GM12872 (cell line): ENCODE measurements at regions not wholly inside any gene's neighbourhood (a gene's known extent, or its start where the extent isn't known, plus 50 kb on each side); places are given as distances from the start of the nearest gene placed in this dataset.

Experiments used
- CTCF ChIP-seq: IDR thresholded peaks from 3 replicates; pipeline ENCODE4 v1.5.1; 2011; ENCODE audit warnings: low read depth, mild to moderate bottlenecking, low read length, moderate library complexity; ENCODE audit not compliant: insufficient read depth

- no peak for TF ChIP-seq CTCF
These were observed 152.1 kb downstream of the POSTN start for GRCh38 chr13:37446503-37446902.

DNA sequence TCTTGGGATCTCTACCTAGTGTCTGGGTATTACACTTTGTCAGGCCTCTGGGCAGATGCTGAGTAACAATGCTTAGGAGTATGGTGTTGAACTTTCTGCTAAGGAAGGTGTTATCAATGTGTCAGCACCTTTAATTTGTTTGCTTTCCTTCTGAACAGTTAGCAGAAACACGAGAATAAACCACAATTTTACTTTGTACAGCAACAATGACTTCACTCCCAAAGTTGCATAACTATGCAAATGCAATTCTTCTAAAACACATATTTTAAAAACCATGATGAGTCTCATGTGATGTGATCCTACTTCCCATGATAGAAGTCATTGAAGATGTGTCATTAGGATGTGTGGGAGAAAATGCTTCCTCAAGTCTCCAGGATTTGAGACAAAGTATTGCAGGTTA is 155.0 kb downstream of the POSTN start:
- TF ChIP-seq CTCF: no peak

DNA sequence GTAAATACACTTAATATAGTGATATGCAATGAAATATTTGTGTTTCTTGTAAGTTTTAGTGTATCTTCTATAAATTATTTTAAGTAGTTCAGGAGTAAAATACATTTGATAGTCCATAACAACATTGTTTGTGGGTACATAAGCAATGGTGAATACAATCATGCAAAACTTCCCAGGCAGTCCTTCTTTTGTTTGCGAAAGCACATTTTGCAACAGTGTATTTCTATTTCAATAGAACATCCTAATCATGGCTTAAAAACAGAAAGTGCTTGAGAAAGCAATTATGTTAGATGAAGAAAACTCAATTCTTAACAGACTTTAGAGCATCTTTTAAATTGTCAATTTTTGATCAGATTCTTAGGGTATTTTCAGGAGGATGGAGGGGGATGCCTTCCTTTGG is 155.6 kb downstream of the POSTN start:
- no peak for TF ChIP-seq CTCF

DNA sequence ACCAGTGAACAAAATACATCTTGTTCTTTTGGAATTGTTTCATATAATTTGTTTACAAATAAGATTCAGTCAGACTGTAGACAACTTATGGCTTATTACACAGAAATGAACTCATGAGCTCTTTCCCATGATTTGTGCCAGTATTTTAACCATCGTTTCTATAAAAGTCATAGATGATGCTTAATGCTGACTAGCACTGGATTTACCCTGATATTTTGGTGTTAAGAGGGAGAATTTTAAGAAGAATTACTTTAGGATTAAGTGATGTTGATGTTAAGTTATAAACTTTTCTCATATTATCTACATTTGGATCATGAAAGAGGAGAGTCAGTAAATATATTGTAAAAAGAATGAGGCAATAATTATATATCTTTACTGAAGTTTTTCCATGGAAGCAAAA is 162.7 kb downstream of the POSTN start:
- no peak for TF ChIP-seq CTCF

- TF ChIP-seq CTCF: no peak
These were observed 165.5 kb downstream of the POSTN start for GRCh38 chr13:37433086-37433485.

- no peak for TF ChIP-seq CTCF
These were observed 168.6 kb downstream of the POSTN start for GRCh38 chr13:37429976-37430375.

GRCh38 chr13:37427843-37428494 is 170.6 kb downstream of the POSTN start:
- no peak; the same call in 2 of the 3 replicates for TF ChIP-seq CTCF

DNA sequence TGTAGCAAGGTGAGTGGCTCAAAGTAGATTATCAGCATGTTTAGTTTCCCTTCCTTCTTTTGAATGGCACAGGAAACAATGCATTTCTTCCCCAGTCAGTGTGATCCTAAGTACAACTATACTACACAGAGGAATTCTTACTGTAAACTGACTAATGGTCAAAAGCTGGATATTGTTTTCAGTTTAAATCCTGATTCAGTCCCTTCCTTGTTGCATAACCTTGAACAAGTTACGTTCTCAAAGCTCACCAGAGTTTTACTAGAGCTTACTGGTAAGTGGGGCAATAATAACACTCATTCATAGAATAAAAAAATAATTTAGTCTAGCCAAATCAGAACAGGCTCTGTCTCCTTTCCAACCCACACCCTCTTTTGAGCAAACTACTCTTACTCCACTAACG is 180.1 kb downstream of the POSTN start:
- no peak for TF ChIP-seq CTCF
